ENCODE measurements at regions not wholly inside any gene's neighbourhood (a gene's known extent, or its start where the extent isn't known, plus 50 kb on each side); places are given as distances from the start of the nearest gene placed in this dataset.

- Histone ChIP-seq H3K9ac (ENCODE audit: low read depth, low read length, poor library complexity) (no peak overlapping the region), H2AK5ac (ENCODE audit: low read depth, low read length) (no peak overlapping the region), H3K27me3 (ENCODE audit: control insufficient read depth in 3 of 3, insufficient read depth in 3 of 3, low read depth in 1 of 3, low read length in 3 of 3) (no peaks in the 10 kb centered on the region), H3K23ac (ENCODE audit: low read depth, low read length, poor library complexity) (no peak overlapping the region), H4K91ac (ENCODE audit: low read depth, low read length, poor library complexity) (no peak overlapping the region), H2BK12ac (ENCODE audit: low read length) (no peak overlapping the region), H3K4me2 (ENCODE audit: insufficient read depth, low read length, poor library complexity, severe bottlenecking) (no peak overlapping the region), H3K4ac (ENCODE audit: low read length) (no peak overlapping the region), H2BK120ac (ENCODE audit: low read depth, low read length) (no peak overlapping the region), H3K79me1 (ENCODE audit: low read depth, low read length) (no peaks in the 10 kb centered on the region), H3K9me3 (replicated peaks in 1 of 2; ENCODE audit: control insufficient read depth in 2 of 2, insufficient read depth in 1 of 2, low read depth in 1 of 2, low read length in 2 of 2) (peaks cover 0 to 3% of the 10 kb centered on the region in 2 donors), H3K36me3 (replicated peaks in 1 of 2; ENCODE audit: control insufficient read depth in 2 of 2, insufficient read depth in 2 of 2, low read length in 2 of 2) (no peaks in the 10 kb centered on the region), H3K4me3 (ENCODE audit: low read length in 2 of 2) (no peak overlapping the region), H4K8ac (ENCODE audit: low read depth, low read length) (no peak overlapping the region), H2AFZ (ENCODE audit: low read length) (peak overlapping the region; percentile 37), H3K4me1 (ENCODE audit: control insufficient read depth in 2 of 2, insufficient read depth in 1 of 2, low read depth in 1 of 2, low read length in 2 of 2) (peaks cover 7 to 8% of the 10 kb centered on the region in 2 donors), H3K27ac (replicated peaks; ENCODE audit: low read length) (peak overlapping the region; percentile 77), H2BK5ac (ENCODE audit: low read length) (no peak overlapping the region), H3K18ac (ENCODE audit: low read length) (no peak overlapping the region), H3K14ac (ENCODE audit: low read length) (no peak overlapping the region), H2BK15ac (ENCODE audit: low read length) (no peak overlapping the region)
- no CpG with 5 or more reads among the region's 6 CpGs for WGBS, 2 donors (ENCODE audit: extremely low coverage in 2 of 2, insufficient read length in 2 of 2, insufficient replicate concordance in 1 of 2)
- DNase-seq (ENCODE audit: low spot score), result peak; percentile 17
Measured at GRCh38 chr2:7573166-7573825, 656.1 kb downstream of the RNF144A start.

- H3K4me2 ChIP-seq (ENCODE audit: insufficient read depth, low read length, poor library complexity, severe bottlenecking), result no peak overlapping the region
- H3K23ac ChIP-seq (ENCODE audit: low read depth, low read length, poor library complexity), result no peak overlapping the region
- no peak overlapping the region for H3K4ac ChIP-seq (ENCODE audit: low read length)
- H3K9me3 ChIP-seq (replicated peaks in 1 of 2; ENCODE audit: control insufficient read depth in 2 of 2, insufficient read depth in 1 of 2, low read depth in 1 of 2, low read length in 2 of 2), result peaks cover 0 to 3% of the 10 kb centered on the region in 2 donors
- H3K4me1 ChIP-seq (ENCODE audit: control insufficient read depth in 2 of 2, insufficient read depth in 1 of 2, low read depth in 1 of 2, low read length in 2 of 2), result peaks cover 7 to 8% of the 10 kb centered on the region in 2 donors
- no peak overlapping the region for H3K14ac ChIP-seq (ENCODE audit: low read length)
- no peak overlapping the region for H2BK5ac ChIP-seq (ENCODE audit: low read length)
- H4K8ac ChIP-seq (ENCODE audit: low read depth, low read length), result no peak overlapping the region
- no peaks in the 10 kb centered on the region for H3K79me1 ChIP-seq (ENCODE audit: low read depth, low read length)
- WGBS, 2 donors (ENCODE audit: extremely low coverage in 2 of 2, insufficient read length in 2 of 2, insufficient replicate concordance in 1 of 2), result no CpG with 5 or more reads among the region's 4 CpGs
- no peak overlapping the region for H3K27ac ChIP-seq (replicated peaks; ENCODE audit: low read length)
- no peak overlapping the region for H2BK15ac ChIP-seq (ENCODE audit: low read length)
- H3K4me3 ChIP-seq (ENCODE audit: low read length in 2 of 2), result no peak overlapping the region
- H3K36me3 ChIP-seq (replicated peaks in 1 of 2; ENCODE audit: control insufficient read depth in 2 of 2, insufficient read depth in 2 of 2, low read length in 2 of 2), result no peaks in the 10 kb centered on the region
- no peak overlapping the region for H2AFZ ChIP-seq (ENCODE audit: low read length)
- no peaks in the 10 kb centered on the region for H3K27me3 ChIP-seq (ENCODE audit: control insufficient read depth in 3 of 3, insufficient read depth in 3 of 3, low read depth in 1 of 3, low read length in 3 of 3)
- H2BK12ac ChIP-seq (ENCODE audit: low read length), result no peak overlapping the region
- no peak overlapping the region for H3K9ac ChIP-seq (ENCODE audit: low read depth, low read length, poor library complexity)
- no peak overlapping the region for H4K91ac ChIP-seq (ENCODE audit: low read depth, low read length, poor library complexity)
- no peak for DNase-seq (ENCODE audit: low spot score)
- H3K18ac ChIP-seq (ENCODE audit: low read length), result peak overlapping the region; percentile 72
- no peak overlapping the region for H2BK120ac ChIP-seq (ENCODE audit: low read depth, low read length)
- peak overlapping the region; percentile 18 for H2AK5ac ChIP-seq (ENCODE audit: low read depth, low read length)
Measured at GRCh38 chr2:7574385-7574784, 657.2 kb downstream of the RNF144A start.

DNA sequence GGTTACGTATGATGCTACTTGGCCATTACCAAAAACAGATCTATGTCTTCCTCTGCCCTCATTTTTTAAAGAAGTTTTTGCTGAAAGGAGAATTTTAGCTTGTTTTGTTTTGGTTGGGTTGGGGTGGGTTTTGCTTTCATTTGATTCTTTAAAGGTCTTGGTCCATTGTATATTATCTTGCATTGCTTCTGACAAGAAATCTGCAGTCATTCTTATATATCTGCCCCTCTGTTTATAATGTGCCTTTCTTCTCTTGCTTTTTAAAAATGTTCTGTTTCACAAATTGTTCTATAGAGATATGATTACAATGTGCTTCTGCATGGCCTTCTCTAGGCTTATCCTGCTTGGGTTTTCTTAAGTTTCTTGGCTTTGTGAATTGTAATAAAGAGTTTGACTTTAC, 660.6 kb downstream of the RNF144A start:
- Histone ChIP-seq H3K4me2 (ENCODE audit: insufficient read depth, low read length, poor library complexity, severe bottlenecking) (no peak overlapping the region), H3K9me3 (replicated peaks in 1 of 2; ENCODE audit: control insufficient read depth in 2 of 2, insufficient read depth in 1 of 2, low read depth in 1 of 2, low read length in 2 of 2) (peaks cover 0 to 3% of the 10 kb centered on the region in 2 donors), H3K14ac (ENCODE audit: low read length) (no peak overlapping the region), H4K91ac (ENCODE audit: low read depth, low read length, poor library complexity) (no peak overlapping the region), H2BK120ac (ENCODE audit: low read depth, low read length) (no peak overlapping the region), H3K4me3 (ENCODE audit: low read length in 2 of 2) (no peak overlapping the region), H3K4me1 (ENCODE audit: control insufficient read depth in 2 of 2, insufficient read depth in 1 of 2, low read depth in 1 of 2, low read length in 2 of 2) (peaks cover 1 to 5% of the 10 kb centered on the region in 2 donors), H2BK15ac (ENCODE audit: low read length) (no peak overlapping the region), H3K4ac (ENCODE audit: low read length) (no peak overlapping the region), H2BK12ac (ENCODE audit: low read length) (no peak overlapping the region), H3K79me1 (ENCODE audit: low read depth, low read length) (no peaks in the 10 kb centered on the region), H3K23ac (ENCODE audit: low read depth, low read length, poor library complexity) (no peak overlapping the region), H2AFZ (ENCODE audit: low read length) (no peak overlapping the region), H4K8ac (ENCODE audit: low read depth, low read length) (no peak overlapping the region), H3K27me3 (ENCODE audit: control insufficient read depth in 3 of 3, insufficient read depth in 3 of 3, low read depth in 1 of 3, low read length in 3 of 3) (no peaks in the 10 kb centered on the region), H2BK5ac (ENCODE audit: low read length) (no peak overlapping the region), H3K36me3 (replicated peaks in 1 of 2; ENCODE audit: control insufficient read depth in 2 of 2, insufficient read depth in 2 of 2, low read length in 2 of 2) (no peaks in the 10 kb centered on the region), H2AK5ac (ENCODE audit: low read depth, low read length) (no peak overlapping the region), H3K18ac (ENCODE audit: low read length) (no peak overlapping the region), H3K27ac (replicated peaks; ENCODE audit: low read length) (no peak overlapping the region), H3K9ac (ENCODE audit: low read depth, low read length, poor library complexity) (no peak overlapping the region)
- DNase-seq (ENCODE audit: low spot score), result no peak
- WGBS, 2 donors (ENCODE audit: extremely low coverage in 2 of 2, insufficient read length in 2 of 2, insufficient replicate concordance in 1 of 2), result no CpG with 5 or more reads among the region's 1 CpG

- H2BK5ac ChIP-seq (ENCODE audit: low read length), result no peak overlapping the region
- H3K14ac ChIP-seq (ENCODE audit: low read length), result no peak overlapping the region
- DNase-seq (ENCODE audit: low spot score), result no peak
- no peaks in the 10 kb centered on the region for H3K79me1 ChIP-seq (ENCODE audit: low read depth, low read length)
- H2BK120ac ChIP-seq (ENCODE audit: low read depth, low read length), result no peak overlapping the region
- no peak overlapping the region for H4K91ac ChIP-seq (ENCODE audit: low read depth, low read length, poor library complexity)
- H3K9ac ChIP-seq (ENCODE audit: low read depth, low read length, poor library complexity), result no peak overlapping the region
- no peak overlapping the region for H2AFZ ChIP-seq (ENCODE audit: low read length)
- no peak overlapping the region for H4K8ac ChIP-seq (ENCODE audit: low read depth, low read length)
- H3K36me3 ChIP-seq (replicated peaks in 1 of 2; ENCODE audit: control insufficient read depth in 2 of 2, insufficient read depth in 2 of 2, low read length in 2 of 2), result no peaks in the 10 kb centered on the region
- no peak overlapping the region for H3K27ac ChIP-seq (replicated peaks; ENCODE audit: low read length)
- no peaks in the 10 kb centered on the region for H3K27me3 ChIP-seq (ENCODE audit: control insufficient read depth in 3 of 3, insufficient read depth in 3 of 3, low read depth in 1 of 3, low read length in 3 of 3)
- no peak overlapping the region for H3K23ac ChIP-seq (ENCODE audit: low read depth, low read length, poor library complexity)
- H3K4ac ChIP-seq (ENCODE audit: low read length), result no peak overlapping the region
- H3K18ac ChIP-seq (ENCODE audit: low read length), result no peak overlapping the region
- H2BK15ac ChIP-seq (ENCODE audit: low read length), result no peak overlapping the region
- no peak overlapping the region for H3K4me3 ChIP-seq (ENCODE audit: low read length in 2 of 2)
- no peak overlapping the region for H2AK5ac ChIP-seq (ENCODE audit: low read depth, low read length)
- no peaks in the 10 kb centered on the region for H3K4me1 ChIP-seq (ENCODE audit: control insufficient read depth in 2 of 2, insufficient read depth in 1 of 2, low read depth in 1 of 2, low read length in 2 of 2)
- no peak overlapping the region for H2BK12ac ChIP-seq (ENCODE audit: low read length)
- H3K4me2 ChIP-seq (ENCODE audit: insufficient read depth, low read length, poor library complexity, severe bottlenecking), result no peak overlapping the region
- no peaks in the 10 kb centered on the region for H3K9me3 ChIP-seq (replicated peaks in 1 of 2; ENCODE audit: control insufficient read depth in 2 of 2, insufficient read depth in 1 of 2, low read depth in 1 of 2, low read length in 2 of 2)
Measured at GRCh38 chr2:7584017-7584416, 666.8 kb downstream of the RNF144A start.

Data from neuronal stem cell (in vitro differentiated cells).